GM12878 (cell line): ENCODE measurements at regions not wholly inside any gene's neighbourhood (a gene's known extent, or its start where the extent isn't known, plus 50 kb on each side); places are given as distances from the start of the nearest gene placed in this dataset.

Experiments
- ATAC-seq: fragments of 200-7000 bp; cut with Tn5 transposase; 3 replicates; pipeline ENCODE4 v1.9.1; 2020; ENCODE audit warnings: mild to moderate bottlenecking, moderate library complexity
- BruUV-seq: library from RNA; stranded (reverse); fragments of 400-500 nt; replicated peaks from 2 replicates; lab custom pipeline; 2021; lab: Mats Ljungman, UMichigan
- CTCF ChIA-PET: fragments of 300-600 bp; sonication (Branson Sonifier 250); formaldehyde crosslinking; extraction: SDS; loops from one replicate; lab custom pipeline; 2021; ENCODE audit warnings: inconsistent platforms; lab: Yijun Ruan, JAX
- POLR2A ChIA-PET: fragments of 350-600 bp; formaldehyde crosslinking; extraction: SDS; loops from one replicate; lab custom pipeline; 2021; ENCODE audit warnings: inconsistent platforms; lab: Charles Lee
- RAD21 ChIA-PET: fragments of 300-600 bp; sonication (Branson Sonifier 250); formaldehyde crosslinking; loops from one replicate; lab custom pipeline; 2023; ENCODE audit warnings: antibody characterized with exemption; ENCODE audit not compliant: unreplicated experiment; lab: Charles Lee
- SMC1A ChIA-PET: fragments of 300-600 bp; sonication (Branson Sonifier 250); formaldehyde crosslinking; loops from one replicate; lab custom pipeline; 2023; ENCODE audit not compliant: unreplicated experiment, uncharacterized antibody; lab: Charles Lee
- DNase-seq: peaks from one replicate; pipeline ENCODE4 v3.0.0-alpha.2; 2011; ENCODE audit warnings: low read depth, low spot score
- FAIRE-seq: peaks from 3 replicates; lab custom pipeline; 2011; peaks lifted over from hg19 to GRCh38; lab: Jason Lieb, UNC
- H2AFZ ChIP-seq: 2 replicates; pipeline ENCODE4 v1.6.0; 2011; ENCODE audit warnings: low read depth, low read length, control low read depth; ENCODE audit not compliant: control insufficient read depth
- H3K27ac ChIP-seq: 2 replicates; pipeline ENCODE4 v1.5.1; 2011; ENCODE audit warnings: control low read depth; ENCODE audit not compliant: control insufficient read depth, insufficient read depth
- H3K27me3 ChIP-seq, 2 experiments: replicated peaks in 1 of 2; 2 replicates each; pipeline versions ENCODE4 v1.6.0 to v1.6.1; 2011; ENCODE audit warnings: low read length in 1 of 2; ENCODE audit not compliant: control insufficient read depth in 2 of 2, insufficient read depth in 2 of 2
- H3K36me3 ChIP-seq, 2 experiments: 2 replicates each; pipeline ENCODE4 v1.5.1; 2011; ENCODE audit warnings: low read length in 1 of 2; ENCODE audit not compliant: control insufficient read depth in 2 of 2, insufficient read depth in 2 of 2
- H3K4me1 ChIP-seq: 2 replicates; pipeline ENCODE4 v1.6.1; 2011; ENCODE audit warnings: mild to moderate bottlenecking, low read length, moderate library complexity, mixed read lengths; ENCODE audit not compliant: control insufficient read depth, insufficient read depth
- H3K4me2 ChIP-seq: 2 replicates; pipeline ENCODE4 v1.6.0; 2011; ENCODE audit warnings: control low read depth; ENCODE audit not compliant: control insufficient read depth, insufficient read depth
- H3K4me3 ChIP-seq: fragments of 200-600 bp; sonication (generic); 2 replicates; pipeline ENCODE4 v1.5.1; 2016
- H3K79me2 ChIP-seq: 2 replicates; pipeline ENCODE4 v1.6.0; 2011; ENCODE audit warnings: low read length; ENCODE audit not compliant: control insufficient read depth, insufficient read depth
- H3K9ac ChIP-seq: 2 replicates; pipeline ENCODE4 v1.8.0; 2011; ENCODE audit warnings: low read length, control low read depth, mixed read lengths; ENCODE audit not compliant: control insufficient read depth, insufficient read depth
- H3K9me3 ChIP-seq: replicated peaks from 3 replicates; pipeline ENCODE4 v1.5.1; 2011; ENCODE audit warnings: mild to moderate bottlenecking, low read length; ENCODE audit not compliant: control insufficient read depth, insufficient read depth
- H4K20me1 ChIP-seq: 2 replicates; pipeline ENCODE4 v1.6.0; 2011; ENCODE audit not compliant: control insufficient read depth, insufficient read depth
- ATF3 ChIP-seq: IDR thresholded peaks from 2 replicates; pipeline ENCODE4 v1.6.1; 2011; ENCODE audit warnings: low read depth, mild to moderate bottlenecking, low read length, moderate library complexity, borderline replicate concordance; ENCODE audit errors: extremely low read depth
- ETV6 ChIP-seq, 2 experiments: fragments of 450-650 bp in 1 of 2; IDR thresholded peaks in 1 of 2; conservative IDR thresholded peaks in 1 of 2; 2 replicates each; pipeline ENCODE4 v1.6.1; 2014; ENCODE audit warnings: antibody characterized with exemption in 1 of 2, borderline replicate concordance in 1 of 2, low read depth in 1 of 2, mild to moderate bottlenecking in 1 of 2, moderate library complexity in 1 of 2
- KLF5 ChIP-seq: fragments of 450-650 bp; IDR thresholded peaks from 2 replicates; pipeline ENCODE4 v1.6.1; 2014; ENCODE audit warnings: mild to moderate bottlenecking; ENCODE audit not compliant: partially characterized antibody
- REST ChIP-seq: IDR thresholded peaks from 2 replicates; pipeline ENCODE4 v1.6.1; 2012; ENCODE audit warnings: mild to moderate bottlenecking, low read depth, low read length
- TCF3 ChIP-seq: IDR thresholded peaks from 2 replicates; pipeline ENCODE4 v1.6.1; 2012; ENCODE audit warnings: low read depth, mild to moderate bottlenecking, low read length, borderline replicate concordance; ENCODE audit not compliant: insufficient read depth
- ZNF592 ChIP-seq: fragments of 450-650 bp; IDR thresholded peaks from 2 replicates; pipeline ENCODE4 v1.6.1; 2017; ENCODE audit warnings: mild to moderate bottlenecking, moderate library complexity
- WGBS: methylation state at CpG from one replicate; pipeline ENCODE4 v1.1.6; 2016; ENCODE audit warnings: low lambda C conversion rate; ENCODE audit not compliant: insufficient replicate concordance, insufficient coverage; ENCODE audit errors: missing lambda C conversion rate; 5-methylcytosine and 5-hydroxymethylcytosine counted together
- in situ Hi-C: fragments of 300-500 bp; cut with MboI; formaldehyde crosslinking; loops from 9 replicates; pipeline ENCODE4 v1.14.3; 2018; ENCODE audit warnings: mixed read lengths
- intact Hi-C: fragments of 100-400 bp; cut with micrococcal nuclease; formaldehyde crosslinking; loops from one replicate; pipeline ENCODE4 v1.14.2; 2022; ENCODE audit not compliant: unreplicated experiment

GRCh38 chr17:74002241-74002640 lies 201.2 kb upstream of the RPL38 start:
- Histone ChIP-seq H4K20me1 (no peaks in the 10 kb centered on the region), H3K4me3 (no peak overlapping the region), H3K9me3 (no peaks in the 10 kb centered on the region), H3K9ac (no peak overlapping the region), H3K79me2 (no peaks in the 10 kb centered on the region), H3K27ac (no peak overlapping the region), H2AFZ (no peak overlapping the region), H3K36me3 (no peaks in the 10 kb centered on the region), H3K4me1 (no peaks in the 10 kb centered on the region), H3K27me3 (no peaks in the 10 kb centered on the region; a peak in 2 of 4 replicates), H3K4me2 (no peak overlapping the region)
- ChIA-PET SMC1A (no interaction called here), CTCF (no interaction called here), POLR2A (no interaction called here), RAD21 (no interaction called here)
- no peak for DNase-seq
- WGBS = 68% methylated on average over 5 of the region's 5 CpGs
- no peak for FAIRE-seq
- intact Hi-C loops (no loop called here), in situ Hi-C loops (no loop called here)
- BruUV-seq = no TSS peak
- ATAC-seq = no peak
- TF ChIP-seq TCF3 (no peak), ETV6 (conservative IDR thresholded peaks at IDR 0.05 in 1 of 2, IDR thresholded peaks at IDR 0.05 in 1 of 2; ENCODE audit: borderline replicate concordance in 1 of 2, low read depth in 1 of 2) (no peak)

GRCh38 chr17:74004056-74004455 lies 199.4 kb upstream of the RPL38 start:
- no peaks in the 10 kb centered on the region for H4K20me1 ChIP-seq
- ATAC-seq (no peak), FAIRE-seq (no peak), DNase-seq (no peak)
- no peak overlapping the region for H3K4me3 ChIP-seq
- intact Hi-C loops (no loop called here), in situ Hi-C loops (no loop called here)
- H3K27me3 ChIP-seq = peaks cover 3 to 4% of the 10 kb centered on the region in 2 experiments; a peak in 2 of 4 replicates
- TF ChIP-seq REST (no peak), KLF5 (no peak), ATF3 (no peak), ZNF592 (no peak)
- RAD21 ChIA-PET = no interaction called here
- H3K9ac ChIP-seq = no peak overlapping the region
- 27% methylated on average over 7 of the region's 7 CpGs for WGBS
- H3K36me3 ChIP-seq = no peaks in the 10 kb centered on the region
- CTCF ChIA-PET = no interaction called here
- BruUV-seq = no TSS peak
- SMC1A ChIA-PET = no interaction called here
- POLR2A ChIA-PET = no interaction called here
- no peaks in the 10 kb centered on the region for H3K9me3 ChIP-seq
- H3K4me2 ChIP-seq = no peak overlapping the region
- no peaks in the 10 kb centered on the region for H3K79me2 ChIP-seq
- no peak overlapping the region for H2AFZ ChIP-seq
- no peak overlapping the region for H3K27ac ChIP-seq
- no peaks in the 10 kb centered on the region for H3K4me1 ChIP-seq
